Subcutaneous abdominal adipose tissue (tissue), 5 donors: ENCODE measurements at regions not wholly inside any gene's neighbourhood (a gene's known extent, or its start where the extent isn't known, plus 50 kb on each side); places are given as distances from the start of the nearest gene placed in this dataset.

Experiments
- H3K27ac ChIP-seq: one replicate; pipeline ENCODE4 v1.7.0; 2013; ENCODE audit warnings: low read depth, mild to moderate bottlenecking, inconsistent platforms, low read length, moderate library complexity
- H3K27me3 ChIP-seq, 5 donors: one replicate each; pipeline ENCODE4 v1.7.0; 2013; ENCODE audit warnings: low read length in 5 of 5, inconsistent platforms in 1 of 5; ENCODE audit not compliant: control insufficient read depth in 5 of 5, insufficient read depth in 4 of 5
- H3K36me3 ChIP-seq, 5 donors: one replicate each; pipeline ENCODE4 v1.7.0; 2013; ENCODE audit warnings: low read length in 5 of 5; ENCODE audit not compliant: control insufficient read depth in 5 of 5, insufficient read depth in 5 of 5
- H3K4me1 ChIP-seq, 5 donors: one replicate each; pipeline ENCODE4 v1.7.0; 2013; ENCODE audit warnings: low read length in 5 of 5, mild to moderate bottlenecking in 3 of 5, moderate library complexity in 1 of 5; ENCODE audit not compliant: control insufficient read depth in 5 of 5, insufficient read depth in 5 of 5
- H3K4me3 ChIP-seq, 5 donors: one replicate each; pipeline ENCODE4 v1.7.0; 2013; ENCODE audit warnings: low read length in 5 of 5, low read depth in 1 of 5
- H3K9ac ChIP-seq, 5 donors: one replicate each; pipeline ENCODE4 v1.7.0; 2013; ENCODE audit warnings: low read length in 5 of 5, mild to moderate bottlenecking in 4 of 5, moderate library complexity in 3 of 5
- H3K9me3 ChIP-seq, 5 donors: one replicate each; pipeline ENCODE4 v1.7.0; 2013; ENCODE audit warnings: low read length in 5 of 5; ENCODE audit not compliant: control insufficient read depth in 5 of 5
- donor health status: healthy.
- donor health status: healthy.
- donor health status: healthy.
- donor health status: healthy.
- donor health status: healthy.

GRCh38 chr6:105804000-105804399 is 282.1 kb upstream of the PRDM1 start:
- no peaks in the 10 kb centered on the region for H3K27me3 ChIP-seq
- no peaks in the 10 kb centered on the region for H3K36me3 ChIP-seq
- no peaks in the 10 kb centered on the region for H3K9me3 ChIP-seq
- H3K9ac ChIP-seq: no peak overlapping the region
- H3K4me3 ChIP-seq: no peak overlapping the region
- no peak overlapping the region for H3K27ac ChIP-seq
- H3K4me1 ChIP-seq: peaks cover 0 to 5% (median 3%) of the 10 kb centered on the region in 5 donors

GRCh38 chr6:105803442-105803841 is 282.7 kb upstream of the PRDM1 start:
- H3K36me3 ChIP-seq: no peaks in the 10 kb centered on the region
- no peaks in the 10 kb centered on the region for H3K27me3 ChIP-seq
- no peak overlapping the region for H3K9ac ChIP-seq
- H3K27ac ChIP-seq: no peak overlapping the region
- H3K9me3 ChIP-seq: no peaks in the 10 kb centered on the region
- no peak overlapping the region for H3K4me3 ChIP-seq
- H3K4me1 ChIP-seq: peaks cover 2 to 9% (median 9%) of the 10 kb centered on the region in 5 donors

GRCh38 chr6:105802703-105803102 is 283.4 kb upstream of the PRDM1 start:
- Histone ChIP-seq H3K9ac (no peak overlapping the region), H3K27me3 (no peaks in the 10 kb centered on the region), H3K36me3 (no peaks in the 10 kb centered on the region), H3K27ac (no peak overlapping the region), H3K9me3 (no peaks in the 10 kb centered on the region), H3K4me1 (peaks cover 2 to 16% (median 16%) of the 10 kb centered on the region in 5 donors), H3K4me3 (no peak overlapping the region)

GRCh38 chr6:105800871-105801270 is 285.3 kb upstream of the PRDM1 start:
- Histone ChIP-seq H3K9ac (no peak overlapping the region), H3K4me3 (no peak overlapping the region), H3K9me3 (no peaks in the 10 kb centered on the region), H3K27ac (no peak overlapping the region), H3K4me1 (peaks cover 2 to 24% (median 19%) of the 10 kb centered on the region in 5 donors), H3K36me3 (no peaks in the 10 kb centered on the region), H3K27me3 (no peaks in the 10 kb centered on the region)

GRCh38 chr6:105800398-105800797 is 285.7 kb upstream of the PRDM1 start:
- no peaks in the 10 kb centered on the region for H3K27me3 ChIP-seq
- no peaks in the 10 kb centered on the region for H3K36me3 ChIP-seq
- H3K9me3 ChIP-seq: no peaks in the 10 kb centered on the region
- no peak overlapping the region for H3K4me3 ChIP-seq
- no peak overlapping the region for H3K27ac ChIP-seq
- H3K9ac ChIP-seq: no peak overlapping the region
- peaks cover 2 to 24% (median 19%) of the 10 kb centered on the region in 5 donors for H3K4me1 ChIP-seq

GRCh38 chr6:105799056-105799455 is 287.1 kb upstream of the PRDM1 start:
- peaks cover 6 to 30% (median 25%) of the 10 kb centered on the region in 5 donors for H3K4me1 ChIP-seq
- no peaks in the 10 kb centered on the region for H3K9me3 ChIP-seq
- H3K27ac ChIP-seq: peak overlapping the region; percentile 6
- H3K36me3 ChIP-seq: no peaks in the 10 kb centered on the region
- no peak overlapping the region for H3K4me3 ChIP-seq
- H3K27me3 ChIP-seq: no peaks in the 10 kb centered on the region
- H3K9ac ChIP-seq: no peak overlapping the region

GRCh38 chr6:105797983-105798453 is 288.1 kb upstream of the PRDM1 start:
- Histone ChIP-seq H3K36me3 (no peaks in the 10 kb centered on the region), H3K4me3 (peak overlapping the region in 2 of 5 donors; percentile 10 to 17), H3K4me1 (peaks cover 11 to 40% (median 35%) of the 10 kb centered on the region in 5 donors), H3K27ac (no peak overlapping the region), H3K27me3 (no peaks in the 10 kb centered on the region), H3K9me3 (no peaks in the 10 kb centered on the region), H3K9ac (no peak overlapping the region)

- H3K4me1 ChIP-seq: peaks cover 11 to 43% (median 35%) of the 10 kb centered on the region in 5 donors
- H3K9ac ChIP-seq: no peak overlapping the region
- no peaks in the 10 kb centered on the region for H3K9me3 ChIP-seq
- H3K4me3 ChIP-seq: no peak overlapping the region
- no peaks in the 10 kb centered on the region for H3K36me3 ChIP-seq
- peak overlapping the region; percentile 11 for H3K27ac ChIP-seq
- H3K27me3 ChIP-seq: no peaks in the 10 kb centered on the region
These were observed 288.7 kb upstream of the PRDM1 start for GRCh38 chr6:105797286-105797979.

- Histone ChIP-seq H3K27ac (peak overlapping the region; percentile 18), H3K27me3 (no peaks in the 10 kb centered on the region), H3K9me3 (no peaks in the 10 kb centered on the region), H3K4me3 (no peak overlapping the region), H3K36me3 (no peaks in the 10 kb centered on the region), H3K4me1 (peaks cover 11 to 52% (median 43%) of the 10 kb centered on the region in 5 donors), H3K9ac (no peak overlapping the region)
These were observed 290.1 kb upstream of the PRDM1 start for GRCh38 chr6:105795913-105796517.

- Histone ChIP-seq H3K4me3 (no peak overlapping the region), H3K4me1 (peaks cover 11 to 52% (median 43%) of the 10 kb centered on the region in 5 donors), H3K9ac (no peak overlapping the region), H3K9me3 (no peaks in the 10 kb centered on the region), H3K36me3 (no peaks in the 10 kb centered on the region), H3K27me3 (no peaks in the 10 kb centered on the region), H3K27ac (peak overlapping the region; percentile 18)
These were observed 290.8 kb upstream of the PRDM1 start for GRCh38 chr6:105795366-105795765.
